ENCODE measurements at regions not wholly inside any gene's neighbourhood (a gene's known extent, or its start where the extent isn't known, plus 50 kb on each side); places are given as distances from the start of the nearest gene placed in this dataset.
A peak's percentile ranks its signal among the peaks of the same experiment; 100 is the strongest.

DNA sequence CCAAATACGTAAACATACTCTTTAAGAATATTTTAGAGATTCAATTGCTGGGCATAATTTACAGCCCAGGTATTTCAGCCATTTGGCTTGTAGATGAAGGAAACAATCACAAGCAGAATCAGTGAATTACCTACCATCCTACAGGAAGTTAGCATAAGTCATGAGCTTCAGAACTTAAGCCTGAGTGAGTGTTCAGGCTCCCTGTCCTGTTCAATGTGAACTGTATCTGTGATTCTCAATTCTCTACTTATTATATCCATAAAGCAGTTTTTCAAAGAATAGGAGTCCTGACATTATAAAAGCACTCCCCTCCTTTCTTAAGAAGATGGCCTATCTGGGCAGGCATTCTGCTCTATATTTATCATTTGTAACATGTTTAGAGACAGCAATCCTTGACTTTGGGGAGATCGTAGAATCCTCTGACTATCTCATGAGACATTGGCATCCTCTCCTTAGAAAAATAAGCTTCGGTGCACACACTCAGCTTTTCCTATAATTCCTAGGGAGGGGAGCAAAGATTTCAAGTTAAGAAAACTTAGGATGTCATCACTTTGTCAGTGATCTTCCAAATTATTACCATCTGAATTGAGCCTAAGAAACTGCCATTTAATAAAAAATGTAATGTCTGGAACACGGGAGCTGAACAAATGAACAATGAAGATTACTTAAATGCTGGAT, 645.2 kb upstream of the IGFBP3 start:
- H3K4me1 Mint-ChIP-seq (ENCODE audit: unreplicated experiment): peaks cover 17% of the 10 kb centered on the region
- H3K27ac Mint-ChIP-seq: peak overlapping the region; percentile 89
- no peak overlapping the region for H3K4me3 Mint-ChIP-seq

DNA sequence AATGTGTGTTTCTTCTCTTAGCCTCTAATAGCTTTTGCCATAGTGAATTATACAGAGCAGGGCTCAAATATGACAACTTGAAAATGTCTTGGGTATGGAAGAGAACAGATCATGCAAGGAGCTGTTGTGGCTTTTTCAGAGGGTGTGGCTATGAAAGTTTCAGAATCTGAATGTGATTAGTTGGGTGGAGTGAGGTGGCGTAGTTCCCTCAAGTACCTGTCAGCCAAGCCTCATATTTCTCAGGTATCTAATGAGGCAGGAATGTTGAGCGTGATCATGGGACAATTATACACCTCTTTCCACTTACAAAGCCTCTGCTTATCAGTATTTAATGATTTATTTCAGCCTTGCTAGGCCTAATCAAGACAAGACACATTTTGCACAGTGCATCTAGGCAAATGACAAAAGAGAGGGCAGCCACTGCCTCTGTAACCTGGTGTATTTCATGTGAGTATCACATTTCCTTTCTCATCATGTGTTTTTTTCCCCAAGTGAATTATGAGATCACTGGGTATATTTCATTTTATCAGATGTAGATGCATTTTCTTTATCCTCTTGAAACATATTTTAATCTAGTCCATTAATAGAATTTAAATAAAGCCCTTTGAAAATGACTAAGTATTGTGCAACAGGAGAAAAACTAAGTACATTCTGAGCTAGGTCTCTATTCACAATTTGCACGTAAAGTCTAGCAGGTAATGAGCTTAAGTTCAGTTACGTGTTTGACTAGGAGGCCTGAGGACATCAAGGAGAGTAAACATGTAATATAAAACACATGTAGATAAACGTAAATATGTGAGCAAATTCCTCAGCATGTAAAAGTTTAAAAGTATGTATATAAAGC, 644.4 kb upstream of the IGFBP3 start:
- no peak for DNase-seq (ENCODE audit: extremely low spot score, unreplicated experiment)
- H3K36me3 Mint-ChIP-seq: no peaks in the 10 kb centered on the region
- peak overlapping the region; percentile 89 for H3K27ac Mint-ChIP-seq
- H3K27me3 Mint-ChIP-seq: no peaks in the 10 kb centered on the region
- TF ChIP-seq, protein P1, sequence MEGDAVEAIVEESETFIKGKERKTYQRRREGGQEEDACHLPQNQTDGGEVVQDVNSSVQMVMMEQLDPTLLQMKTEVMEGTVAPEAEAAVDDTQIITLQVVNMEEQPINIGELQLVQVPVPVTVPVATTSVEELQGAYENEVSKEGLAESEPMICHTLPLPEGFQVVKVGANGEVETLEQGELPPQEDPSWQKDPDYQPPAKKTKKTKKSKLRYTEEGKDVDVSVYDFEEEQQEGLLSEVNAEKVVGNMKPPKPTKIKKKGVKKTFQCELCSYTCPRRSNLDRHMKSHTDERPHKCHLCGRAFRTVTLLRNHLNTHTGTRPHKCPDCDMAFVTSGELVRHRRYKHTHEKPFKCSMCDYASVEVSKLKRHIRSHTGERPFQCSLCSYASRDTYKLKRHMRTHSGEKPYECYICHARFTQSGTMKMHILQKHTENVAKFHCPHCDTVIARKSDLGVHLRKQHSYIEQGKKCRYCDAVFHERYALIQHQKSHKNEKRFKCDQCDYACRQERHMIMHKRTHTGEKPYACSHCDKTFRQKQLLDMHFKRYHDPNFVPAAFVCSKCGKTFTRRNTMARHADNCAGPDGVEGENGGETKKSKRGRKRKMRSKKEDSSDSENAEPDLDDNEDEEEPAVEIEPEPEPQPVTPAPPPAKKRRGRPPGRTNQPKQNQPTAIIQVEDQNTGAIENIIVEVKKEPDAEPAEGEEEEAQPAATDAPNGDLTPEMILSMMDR (conservative IDR thresholded peaks at IDR 0.05): no peak
- peaks cover 17% of the 10 kb centered on the region for H3K4me1 Mint-ChIP-seq (ENCODE audit: unreplicated experiment)
- peak overlapping the region; percentile 8 for H3K4me3 Mint-ChIP-seq
- peaks cover 9% of the 10 kb centered on the region for H3K9me3 Mint-ChIP-seq

More for the DNA sequence above, 645.2 kb upstream of the IGFBP3 start:
- Mint-ChIP-seq H3K9me3 (peaks cover 3% of the 10 kb centered on the region), H3K36me3 (no peaks in the 10 kb centered on the region), H3K27me3 (no peaks in the 10 kb centered on the region)
- TF ChIP-seq, protein P1 (conservative IDR thresholded peaks at IDR 0.05): no peak
- no peak for DNase-seq (ENCODE audit: extremely low spot score, unreplicated experiment)

DNA sequence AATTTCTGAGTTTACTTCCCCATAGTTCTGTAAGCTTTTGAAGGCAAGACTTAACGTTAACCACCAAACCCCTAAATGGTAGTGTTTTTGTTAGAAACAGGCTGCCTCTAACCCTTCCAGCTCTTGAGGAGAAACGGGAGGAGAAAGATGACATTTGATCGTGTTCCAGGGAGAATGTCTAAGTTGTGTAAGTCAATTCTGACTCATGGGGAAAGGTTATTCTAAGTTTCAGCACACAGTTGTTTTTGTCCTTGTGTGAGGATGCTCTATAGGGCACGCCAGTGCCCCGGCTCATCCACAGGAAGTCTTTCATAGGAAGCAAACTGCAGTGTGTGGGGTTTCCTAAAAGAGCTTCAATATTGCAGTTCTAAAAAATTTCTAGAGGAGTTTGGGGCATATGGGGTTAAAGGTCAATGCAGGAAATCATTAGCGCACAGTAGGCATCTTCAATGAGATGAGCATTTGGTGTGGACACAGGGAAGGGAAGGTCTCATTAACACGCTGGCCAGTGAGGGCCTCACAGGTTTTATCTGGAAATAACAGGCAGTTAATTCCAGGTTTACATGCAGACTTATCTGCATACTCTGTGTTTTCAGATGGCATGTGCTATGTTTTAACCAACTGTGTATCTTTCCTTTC, 638.2 kb upstream of the IGFBP3 start:
- Mint-ChIP-seq H3K27ac (peak overlapping the region; percentile 75), H3K9me3 (peaks cover 17% of the 10 kb centered on the region), H3K4me3 (no peak overlapping the region), H3K27me3 (no peaks in the 10 kb centered on the region), H3K36me3 (no peaks in the 10 kb centered on the region), H3K4me1 (ENCODE audit: unreplicated experiment) (peaks cover 18% of the 10 kb centered on the region)
- TF ChIP-seq, protein P1 (conservative IDR thresholded peaks at IDR 0.05): no peak
- DNase-seq (ENCODE audit: extremely low spot score, unreplicated experiment): no peak

DNA sequence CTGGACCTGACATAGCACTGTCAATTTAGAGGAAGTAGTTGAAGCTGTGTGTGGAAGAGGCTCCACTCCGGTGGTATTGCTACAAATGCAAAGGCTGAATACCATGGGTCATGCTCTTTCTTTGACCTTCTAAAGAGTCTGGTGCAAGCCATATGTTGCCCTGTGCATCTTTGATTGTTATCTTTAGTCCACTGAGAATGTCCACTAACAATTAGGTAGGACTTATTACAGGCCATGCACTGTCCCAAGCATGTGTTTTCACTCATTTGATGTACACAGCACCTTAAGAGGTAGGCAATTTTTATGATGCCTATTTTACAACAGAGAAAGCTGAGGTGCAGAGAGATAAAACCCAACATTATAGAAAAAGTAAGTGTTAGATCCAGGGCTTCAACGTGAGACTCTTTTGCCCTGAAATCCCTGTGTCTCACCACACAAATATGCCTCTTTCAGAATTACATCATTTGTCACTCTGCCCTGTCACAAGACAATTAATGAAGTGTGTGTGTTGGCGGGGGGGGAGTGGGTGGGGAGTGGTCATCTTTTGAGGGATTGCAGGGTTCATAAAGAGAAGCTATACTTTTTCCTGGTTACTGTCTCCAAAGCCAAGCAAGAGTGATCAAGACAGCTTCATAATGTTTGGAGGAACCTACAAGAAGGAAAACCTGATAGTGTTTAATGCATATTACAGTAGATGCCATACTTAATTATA, 637.6 kb upstream of the IGFBP3 start:
- H3K9me3 Mint-ChIP-seq: peaks cover 17% of the 10 kb centered on the region
- no peaks in the 10 kb centered on the region for H3K27me3 Mint-ChIP-seq
- no peak overlapping the region for H3K4me3 Mint-ChIP-seq
- peak overlapping the region; percentile 75 for H3K27ac Mint-ChIP-seq
- H3K36me3 Mint-ChIP-seq: no peaks in the 10 kb centered on the region
- H3K4me1 Mint-ChIP-seq (ENCODE audit: unreplicated experiment): peaks cover 18% of the 10 kb centered on the region
- no peak for DNase-seq (ENCODE audit: extremely low spot score, unreplicated experiment)
- TF ChIP-seq, protein P1 (conservative IDR thresholded peaks at IDR 0.05): no peak

DNA sequence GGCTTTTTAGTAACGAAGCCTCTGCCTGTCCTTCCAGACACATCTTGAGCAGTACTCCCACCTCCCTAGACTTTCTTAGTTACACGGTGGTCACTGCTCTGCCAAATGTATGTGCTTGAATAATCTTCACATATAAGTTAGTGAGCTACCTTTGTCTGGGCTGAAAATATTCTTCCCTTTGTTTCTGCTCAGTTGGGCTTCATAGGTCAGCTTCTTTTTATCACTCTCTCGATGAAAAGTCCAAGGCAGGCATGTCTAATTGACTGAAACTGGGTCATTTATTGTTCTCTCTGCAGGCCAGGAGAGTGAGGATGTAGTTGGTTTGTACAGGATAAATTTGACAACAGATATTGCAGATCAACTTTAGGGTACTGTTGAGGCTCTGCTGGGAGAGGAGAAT, 636.7 kb upstream of the IGFBP3 start:
- peak overlapping the region; percentile 75 for H3K27ac Mint-ChIP-seq

More for the DNA sequence above, 636.7 kb upstream of the IGFBP3 start:
- H3K27me3 Mint-ChIP-seq: no peaks in the 10 kb centered on the region
- no peak for DNase-seq (ENCODE audit: extremely low spot score, unreplicated experiment)
- TF ChIP-seq, protein P1 (conservative IDR thresholded peaks at IDR 0.05): no peak
- peak overlapping the region; percentile 18 for H3K4me3 Mint-ChIP-seq
- H3K36me3 Mint-ChIP-seq: no peaks in the 10 kb centered on the region
- H3K9me3 Mint-ChIP-seq: peaks cover 18% of the 10 kb centered on the region
- peaks cover 18% of the 10 kb centered on the region for H3K4me1 Mint-ChIP-seq (ENCODE audit: unreplicated experiment)
